ENCODE measurements at regions not wholly inside any gene's neighbourhood (a gene's known extent, or its start where the extent isn't known, plus 50 kb on each side); places are given as distances from the start of the nearest gene placed in this dataset.

- ATAC-seq (ENCODE audit: low FRiP score) (no peak), DNase-seq (ENCODE audit: low spot score) (no peak)
- no peak for TF ChIP-seq CTCF (IDR thresholded peaks at IDR 0.05)
These were observed 71.3 kb downstream of the RPE65 start for GRCh38 chr1:68378296-68379084.

GRCh38 chr1:68377098-68377497 is 72.7 kb downstream of the RPE65 start:
- DNase-seq (ENCODE audit: low spot score), result no peak
- no peak for TF ChIP-seq CTCF (IDR thresholded peaks at IDR 0.05)
- no peak for ATAC-seq (ENCODE audit: low FRiP score)

- TF ChIP-seq CTCF (IDR thresholded peaks at IDR 0.05), result no peak
- DNase-seq (ENCODE audit: low spot score) (no peak), ATAC-seq (ENCODE audit: low FRiP score) (no peak)
These were observed 73.3 kb downstream of the RPE65 start for GRCh38 chr1:68376441-68376840.

GRCh38 chr1:68375919-68376318 is 73.8 kb downstream of the RPE65 start:
- no peak for TF ChIP-seq CTCF (IDR thresholded peaks at IDR 0.05)
- peak; percentile 57 for ATAC-seq (ENCODE audit: low FRiP score)

GRCh38 chr1:68373173-68373572 is 76.6 kb downstream of the RPE65 start:
- ATAC-seq (ENCODE audit: low FRiP score) (no peak), DNase-seq (ENCODE audit: low spot score) (no peak)
- no peak for TF ChIP-seq CTCF (IDR thresholded peaks at IDR 0.05)

More at GRCh38 chr1:68375919-68376318, 73.8 kb downstream of the RPE65 start:
- DNase-seq (ENCODE audit: low spot score), result no peak

- ATAC-seq (ENCODE audit: low FRiP score) (no peak), DNase-seq (ENCODE audit: low spot score) (no peak)
- TF ChIP-seq CTCF (IDR thresholded peaks at IDR 0.05), result no peak
These were observed 77.3 kb downstream of the RPE65 start for GRCh38 chr1:68372487-68372886.
